ENCODE measurements at regions not wholly inside any gene's neighbourhood (a gene's known extent, or its start where the extent isn't known, plus 50 kb on each side); places are given as distances from the start of the nearest gene placed in this dataset.

- no peak for DNase-seq (ENCODE audit: low spot score)
- Mint-ChIP-seq H3K36me3 (ENCODE audit: low read depth, unreplicated experiment) (no peaks in the 10 kb centered on the region), H3K27me3 (ENCODE audit: unreplicated experiment) (no peaks in the 10 kb centered on the region), H3K4me1 (ENCODE audit: unreplicated experiment) (no peaks in the 10 kb centered on the region), H3K4me3 (ENCODE audit: unreplicated experiment) (no peak overlapping the region), H3K9me3 (ENCODE audit: unreplicated experiment) (no peaks in the 10 kb centered on the region), H3K27ac (ENCODE audit: unreplicated experiment) (no peak overlapping the region)
- TF ChIP-seq, protein P1, sequence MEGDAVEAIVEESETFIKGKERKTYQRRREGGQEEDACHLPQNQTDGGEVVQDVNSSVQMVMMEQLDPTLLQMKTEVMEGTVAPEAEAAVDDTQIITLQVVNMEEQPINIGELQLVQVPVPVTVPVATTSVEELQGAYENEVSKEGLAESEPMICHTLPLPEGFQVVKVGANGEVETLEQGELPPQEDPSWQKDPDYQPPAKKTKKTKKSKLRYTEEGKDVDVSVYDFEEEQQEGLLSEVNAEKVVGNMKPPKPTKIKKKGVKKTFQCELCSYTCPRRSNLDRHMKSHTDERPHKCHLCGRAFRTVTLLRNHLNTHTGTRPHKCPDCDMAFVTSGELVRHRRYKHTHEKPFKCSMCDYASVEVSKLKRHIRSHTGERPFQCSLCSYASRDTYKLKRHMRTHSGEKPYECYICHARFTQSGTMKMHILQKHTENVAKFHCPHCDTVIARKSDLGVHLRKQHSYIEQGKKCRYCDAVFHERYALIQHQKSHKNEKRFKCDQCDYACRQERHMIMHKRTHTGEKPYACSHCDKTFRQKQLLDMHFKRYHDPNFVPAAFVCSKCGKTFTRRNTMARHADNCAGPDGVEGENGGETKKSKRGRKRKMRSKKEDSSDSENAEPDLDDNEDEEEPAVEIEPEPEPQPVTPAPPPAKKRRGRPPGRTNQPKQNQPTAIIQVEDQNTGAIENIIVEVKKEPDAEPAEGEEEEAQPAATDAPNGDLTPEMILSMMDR (IDR thresholded peaks at IDR 0.05; ENCODE audit: unreplicated experiment), result no peak
Observed at GRCh38 chr13:73536865-73537264, 478.1 kb downstream of the KLF5 start.

GRCh38 chr13:73535341-73535740 lies 476.5 kb downstream of the KLF5 start:
- H3K27ac Mint-ChIP-seq (ENCODE audit: unreplicated experiment), result no peak overlapping the region
- no peaks in the 10 kb centered on the region for H3K27me3 Mint-ChIP-seq (ENCODE audit: unreplicated experiment)
- H3K9me3 Mint-ChIP-seq (ENCODE audit: unreplicated experiment), result no peaks in the 10 kb centered on the region
- H3K36me3 Mint-ChIP-seq (ENCODE audit: low read depth, unreplicated experiment), result no peaks in the 10 kb centered on the region
- H3K4me3 Mint-ChIP-seq (ENCODE audit: unreplicated experiment), result no peak overlapping the region
- TF ChIP-seq, protein P1 (IDR thresholded peaks at IDR 0.05; ENCODE audit: unreplicated experiment), result no peak
- DNase-seq (ENCODE audit: low spot score), result no peak
- no peaks in the 10 kb centered on the region for H3K4me1 Mint-ChIP-seq (ENCODE audit: unreplicated experiment)

DNA sequence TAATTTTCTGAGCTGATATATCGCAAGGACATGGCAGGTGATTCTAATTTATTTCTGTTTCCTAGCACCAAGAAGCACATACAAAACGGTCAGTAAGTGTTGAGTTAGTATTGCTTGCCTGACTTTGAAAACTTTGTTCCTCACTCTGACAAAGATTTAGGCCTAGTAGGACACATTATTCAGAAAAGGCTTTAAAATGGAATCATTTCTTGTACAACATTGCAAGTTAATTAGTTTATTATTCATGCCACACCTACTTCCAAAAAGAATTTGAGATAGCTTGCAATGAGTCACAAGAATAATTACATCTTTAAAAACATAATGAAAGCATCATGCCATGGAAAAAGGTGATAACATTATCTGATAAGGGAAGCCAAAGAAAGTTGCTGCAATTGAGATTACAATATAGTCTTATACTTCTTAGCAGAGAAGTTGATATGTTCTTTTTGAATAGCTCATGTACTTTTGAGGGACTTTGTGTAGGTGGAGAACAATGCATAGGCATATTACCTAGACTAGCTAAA lies 474.2 kb downstream of the KLF5 start:
- no peak for DNase-seq (ENCODE audit: low spot score)
- H3K27me3 Mint-ChIP-seq (ENCODE audit: unreplicated experiment), result no peaks in the 10 kb centered on the region
- TF ChIP-seq, protein P1 (IDR thresholded peaks at IDR 0.05; ENCODE audit: unreplicated experiment), result no peak
- no peaks in the 10 kb centered on the region for H3K4me1 Mint-ChIP-seq (ENCODE audit: unreplicated experiment)
- no peak overlapping the region for H3K27ac Mint-ChIP-seq (ENCODE audit: unreplicated experiment)
- H3K36me3 Mint-ChIP-seq (ENCODE audit: low read depth, unreplicated experiment), result no peaks in the 10 kb centered on the region
- H3K9me3 Mint-ChIP-seq (ENCODE audit: unreplicated experiment), result no peaks in the 10 kb centered on the region
- H3K4me3 Mint-ChIP-seq (ENCODE audit: unreplicated experiment), result no peak overlapping the region

- Mint-ChIP-seq H3K9me3 (ENCODE audit: unreplicated experiment) (no peaks in the 10 kb centered on the region), H3K4me3 (ENCODE audit: unreplicated experiment) (no peak overlapping the region), H3K36me3 (ENCODE audit: low read depth, unreplicated experiment) (no peaks in the 10 kb centered on the region), H3K27me3 (ENCODE audit: unreplicated experiment) (no peaks in the 10 kb centered on the region), H3K4me1 (ENCODE audit: unreplicated experiment) (no peaks in the 10 kb centered on the region), H3K27ac (ENCODE audit: unreplicated experiment) (no peak overlapping the region)
- TF ChIP-seq, protein P1 (IDR thresholded peaks at IDR 0.05; ENCODE audit: unreplicated experiment), result no peak
- no peak for DNase-seq (ENCODE audit: low spot score)
Observed at GRCh38 chr13:73532582-73532981, 473.8 kb downstream of the KLF5 start.

DNA sequence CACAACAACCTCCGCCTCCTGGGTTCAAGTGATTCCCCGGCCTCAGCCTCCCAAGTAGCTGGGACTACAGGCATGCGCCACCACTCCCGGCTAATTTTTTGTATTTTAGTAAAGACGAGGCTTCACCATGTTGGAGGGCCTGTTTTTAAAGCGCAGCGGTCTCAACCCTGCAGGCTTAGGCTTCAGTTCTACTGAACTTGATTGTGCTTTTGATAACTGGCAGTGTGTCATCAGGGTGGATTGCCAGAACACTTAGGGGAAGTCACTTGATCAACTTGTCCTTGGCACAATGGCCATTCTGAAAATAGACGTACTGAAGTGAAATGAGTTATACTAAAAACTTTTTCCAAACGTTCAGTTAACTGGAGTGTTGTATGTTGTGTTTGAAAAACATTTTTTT lies 472.2 kb downstream of the KLF5 start:
- no peak for DNase-seq (ENCODE audit: low spot score)
- TF ChIP-seq, protein P1 (IDR thresholded peaks at IDR 0.05; ENCODE audit: unreplicated experiment), result no peak
- Mint-ChIP-seq H3K4me1 (ENCODE audit: unreplicated experiment) (no peaks in the 10 kb centered on the region), H3K9me3 (ENCODE audit: unreplicated experiment) (no peaks in the 10 kb centered on the region), H3K36me3 (ENCODE audit: low read depth, unreplicated experiment) (no peaks in the 10 kb centered on the region), H3K27ac (ENCODE audit: unreplicated experiment) (no peak overlapping the region), H3K4me3 (ENCODE audit: unreplicated experiment) (no peak overlapping the region), H3K27me3 (ENCODE audit: unreplicated experiment) (no peaks in the 10 kb centered on the region)

Data from endothelial cell (in vitro differentiated cells).